H9 (cell line): ENCODE measurements at regions not wholly inside any gene's neighbourhood (a gene's known extent, or its start where the extent isn't known, plus 50 kb on each side); places are given as distances from the start of the nearest gene placed in this dataset.

Experiments
- DNase-seq: peaks from one replicate; pipeline ENCODE4 v3.0.0-alpha.2; 2017
- H2AFZ ChIP-seq: one replicate; pipeline ENCODE4 v1.6.1; 2013; ENCODE audit warnings: mild to moderate bottlenecking, low read length, control low read depth, moderate library complexity
- H2AK5ac ChIP-seq: 2 replicates; pipeline ENCODE4 v1.6.1; 2013; ENCODE audit warnings: low read length, control low read depth, mixed read lengths; ENCODE audit not compliant: insufficient read length
- H2BK120ac ChIP-seq: one replicate; pipeline ENCODE4 v1.6.1; 2013; ENCODE audit warnings: low read depth, mild to moderate bottlenecking, low read length, control low read depth, inconsistent platforms; ENCODE audit not compliant: poor library complexity, severe bottlenecking
- H2BK12ac ChIP-seq: 2 replicates; pipeline ENCODE4 v1.6.1; 2013; ENCODE audit warnings: low read length, control low read depth, mixed read lengths, low read depth; ENCODE audit not compliant: insufficient read length
- H2BK15ac ChIP-seq: 2 replicates; pipeline ENCODE4 v1.6.1; 2013; ENCODE audit warnings: low read depth, low read length, control low read depth
- H2BK20ac ChIP-seq: one replicate; pipeline ENCODE4 v1.6.1; 2013; ENCODE audit warnings: low read depth, mild to moderate bottlenecking, low read length, control low read depth, inconsistent platforms; ENCODE audit not compliant: poor library complexity, severe bottlenecking
- H2BK5ac ChIP-seq: 2 replicates; pipeline ENCODE4 v1.6.1; 2013; ENCODE audit warnings: low read length, control low read depth, mixed read lengths; ENCODE audit not compliant: insufficient read length
- H3K14ac ChIP-seq: 2 replicates; pipeline ENCODE4 v1.6.1; 2013; ENCODE audit warnings: low read length, control low read depth; ENCODE audit not compliant: insufficient read depth
- H3K18ac ChIP-seq: 2 replicates; pipeline ENCODE4 v1.6.1; 2013; ENCODE audit warnings: low read depth, mild to moderate bottlenecking, mixed read lengths, low read length, control low read depth; ENCODE audit not compliant: insufficient read length
- H3K23ac ChIP-seq: 2 replicates; pipeline ENCODE4 v1.6.1; 2013; ENCODE audit warnings: low read length, control low read depth, mixed read lengths, low read depth; ENCODE audit not compliant: insufficient read length
- H3K23me2 ChIP-seq: 2 replicates; pipeline ENCODE4 v1.6.1; 2013; ENCODE audit warnings: low read depth, mild to moderate bottlenecking, mixed read lengths, low read length, control low read depth; ENCODE audit not compliant: insufficient read length, poor library complexity, severe bottlenecking
- H3K27ac ChIP-seq: 2 replicates; pipeline ENCODE4 v1.5.1; 2013; ENCODE audit warnings: low read length, control low read depth, mixed read lengths, low read depth; ENCODE audit not compliant: insufficient read length
- H3K27me3 ChIP-seq: 2 replicates; pipeline ENCODE4 v1.6.1; 2013; ENCODE audit warnings: low read length, control low read depth, inconsistent platforms; ENCODE audit not compliant: insufficient read depth
- H3K4ac ChIP-seq: 2 replicates; pipeline ENCODE4 v1.6.1; 2013; ENCODE audit warnings: low read depth, mild to moderate bottlenecking, control low read depth, inconsistent platforms, low read length, moderate library complexity
- H3K4me1 ChIP-seq: 2 replicates; pipeline ENCODE4 v1.6.1; 2013; ENCODE audit warnings: low read length, control low read depth, inconsistent platforms; ENCODE audit not compliant: insufficient read depth
- H3K4me2 ChIP-seq: 2 replicates; pipeline ENCODE4 v1.6.1; 2013; ENCODE audit warnings: low read length, control low read depth, mixed read lengths; ENCODE audit not compliant: insufficient read length, insufficient read depth
- H3K56ac ChIP-seq: 2 replicates; pipeline ENCODE4 v1.6.1; 2013; ENCODE audit warnings: low read depth, mild to moderate bottlenecking, mixed read lengths, low read length, control low read depth; ENCODE audit not compliant: insufficient read length
- H3K79me1 ChIP-seq: 2 replicates; pipeline ENCODE4 v1.6.1; 2013; ENCODE audit warnings: low read depth, mild to moderate bottlenecking, moderate library complexity, low read length, control low read depth, inconsistent platforms; ENCODE audit not compliant: insufficient read depth, poor library complexity, severe bottlenecking
- H3K79me2 ChIP-seq: 2 replicates; pipeline ENCODE4 v1.6.1; 2013; ENCODE audit warnings: low read length, control low read depth, inconsistent platforms; ENCODE audit not compliant: insufficient read depth
- H3K9ac ChIP-seq: 2 replicates; pipeline ENCODE4 v1.6.1; 2013; ENCODE audit warnings: low read length, control low read depth, mixed read lengths; ENCODE audit not compliant: insufficient read length; ENCODE audit errors: extremely low read depth
- H3K9me3 ChIP-seq: one replicate; pipeline ENCODE4 v1.6.1; 2013; ENCODE audit warnings: low read depth, low read length, inconsistent platforms; ENCODE audit not compliant: control insufficient read depth
- H3T11ph ChIP-seq: one replicate; pipeline ENCODE4 v1.6.1; 2013; ENCODE audit warnings: mild to moderate bottlenecking, low read length, control low read depth, inconsistent platforms
- H4K20me1 ChIP-seq: one replicate; pipeline ENCODE4 v1.6.1; 2013; ENCODE audit not compliant: control insufficient read depth, insufficient read length, insufficient read depth
- H4K5ac ChIP-seq: 2 replicates; pipeline ENCODE4 v1.6.1; 2013; ENCODE audit warnings: low read depth, mild to moderate bottlenecking, mixed read lengths, low read length, control low read depth; ENCODE audit not compliant: insufficient read length
- H4K8ac ChIP-seq: replicated peaks from 2 replicates; pipeline ENCODE4 v1.6.1; 2013; ENCODE audit warnings: low read length, control low read depth, mixed read lengths, low read depth; ENCODE audit not compliant: insufficient read length
- H4K91ac ChIP-seq: 2 replicates; pipeline ENCODE4 v1.6.1; 2013; ENCODE audit warnings: low read depth, mild to moderate bottlenecking, moderate library complexity, mixed read lengths, low read length, control low read depth; ENCODE audit not compliant: insufficient read length
- H3K27ac Mint-ChIP-seq, 3 experiments: 2 replicates in 2 of 3; 3 replicates in 1 of 3; pipeline ENCODE4 v1.8.0; 2020 to 2021; ENCODE audit warnings: mixed read lengths in 3 of 3, mild to moderate bottlenecking in 1 of 3, moderate library complexity in 1 of 3
- H3K27me3 Mint-ChIP-seq: 2 replicates; pipeline ENCODE4 v1.8.0; 2021; ENCODE audit warnings: low read depth, mild to moderate bottlenecking, moderate library complexity, mixed read lengths
- H3K36me3 Mint-ChIP-seq, 3 experiments: 2 replicates in 2 of 3; 3 replicates in 1 of 3; pipeline ENCODE4 v1.8.0; 2020 to 2021; ENCODE audit warnings: low read depth in 3 of 3, mixed read lengths in 3 of 3; ENCODE audit not compliant: insufficient read depth in 1 of 3
- H3K4me1 Mint-ChIP-seq, 2 experiments: 2 replicates each; pipeline ENCODE4 v1.8.0; 2020; ENCODE audit warnings: mixed read lengths in 2 of 2
- H3K4me3 Mint-ChIP-seq, 2 experiments: 2 replicates in 1 of 2; 3 replicates in 1 of 2; pipeline ENCODE4 v1.8.0; 2020 to 2021; ENCODE audit warnings: mild to moderate bottlenecking in 2 of 2, mixed read lengths in 2 of 2, moderate library complexity in 1 of 2
- H3K9me3 Mint-ChIP-seq, 2 experiments: 2 replicates in 1 of 2; 3 replicates in 1 of 2; pipeline ENCODE4 v1.8.0; 2020; ENCODE audit warnings: mild to moderate bottlenecking in 2 of 2, mixed read lengths in 2 of 2, moderate library complexity in 1 of 2
- WGBS: extraction: QIAGEN DNeasy Blood & Tissue Kit; methylation state at CpG from one replicate; pipeline ENCODE4 v1.1.7; 2013; ENCODE audit warnings: missing lambda C conversion rate, low lambda C conversion rate, mixed read lengths; ENCODE audit not compliant: insufficient read length; ENCODE audit errors: extremely low coverage; 5-methylcytosine and 5-hydroxymethylcytosine counted together
- TF ChIP-seq, protein P1 (sequence below): fragments of 200-600 bp; sonication (generic); conservative IDR thresholded peaks from 3 replicates; pipeline ENCODE4 v1.8.0; 2021; ENCODE audit warnings: antibody characterized with exemption, mild to moderate bottlenecking

DNA sequence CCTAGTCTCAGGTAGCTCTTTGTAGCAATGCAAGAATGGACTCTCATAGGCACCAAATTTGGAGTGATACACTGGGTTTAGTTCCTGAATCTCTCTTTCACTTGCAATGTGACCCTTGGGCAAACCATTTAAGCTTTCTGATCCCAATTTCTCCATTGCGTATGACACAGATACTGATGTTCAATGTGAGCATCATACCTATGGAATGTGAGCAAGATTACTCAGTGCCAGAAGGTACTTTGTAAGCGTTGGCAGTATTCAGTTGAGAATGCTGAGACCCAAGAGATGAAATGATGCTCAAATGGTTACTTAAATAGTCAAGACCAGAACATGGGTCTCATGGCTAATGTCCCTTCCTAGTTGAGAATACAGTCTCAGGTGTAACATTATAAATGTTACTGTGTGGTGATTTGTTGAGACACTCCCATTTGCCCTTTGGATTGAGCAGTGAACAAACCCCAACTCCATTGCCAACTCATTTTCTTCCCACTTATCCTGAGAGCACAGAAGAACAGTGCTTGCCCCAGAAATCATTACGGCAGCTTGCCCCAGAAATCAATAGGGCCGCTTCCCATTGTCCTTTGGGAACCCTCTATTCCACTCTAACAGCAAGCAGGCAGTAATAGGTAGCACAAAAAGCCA lies 134.1 kb downstream of the SOX9 start:
- Mint-ChIP-seq H3K9me3 (no peaks in the 10 kb centered on the region; a peak in 2 of 5 replicates), H3K4me3 (no peak overlapping the region), H3K27ac (no peak overlapping the region), H3K4me1 (peaks cover 10 to 17% of the 10 kb centered on the region in 2 experiments), H3K36me3 (no peaks in the 10 kb centered on the region), H3K27me3 (peaks cover 1% of the 10 kb centered on the region; the same call in 1 of the 2 replicates)
- H4K20me1 ChIP-seq: no peaks in the 10 kb centered on the region
- H2AK5ac ChIP-seq: no peak overlapping the region
- no peak overlapping the region for H3K14ac ChIP-seq
- H3K4ac ChIP-seq: no peak overlapping the region
- no peak overlapping the region for H3K18ac ChIP-seq
- no peak overlapping the region for H2BK12ac ChIP-seq
- no peaks in the 10 kb centered on the region for H3K79me2 ChIP-seq
- H3K23ac ChIP-seq: no peak overlapping the region
- 0 out of 2 replicates have a peak, but pooled peaks cover 2% of the 10 kb centered on the region for H3K4me1 ChIP-seq
- H3K27me3 ChIP-seq: no peaks in the 10 kb centered on the region
- H4K5ac ChIP-seq: no peak overlapping the region
- H3K9ac ChIP-seq: no peak overlapping the region
- H3K79me1 ChIP-seq: no peaks in the 10 kb centered on the region
- H3K27ac ChIP-seq: no peak overlapping the region
- H4K8ac ChIP-seq: no peak overlapping the region
- no peaks in the 10 kb centered on the region for H3K23me2 ChIP-seq
- H3K56ac ChIP-seq: no peak overlapping the region
- H2AFZ ChIP-seq: no peak overlapping the region
- H2BK5ac ChIP-seq: no peak overlapping the region
- H4K91ac ChIP-seq: no peak overlapping the region
- H2BK20ac ChIP-seq: no peak overlapping the region
- no peak overlapping the region for H2BK15ac ChIP-seq
- H3K4me2 ChIP-seq: no peak overlapping the region
- no peaks in the 10 kb centered on the region for H3K9me3 ChIP-seq
- no CpG with 5 or more reads among the region's 4 CpGs for WGBS
- H2BK120ac ChIP-seq: no peak overlapping the region
- no peak for DNase-seq
- TF ChIP-seq, protein P1, sequence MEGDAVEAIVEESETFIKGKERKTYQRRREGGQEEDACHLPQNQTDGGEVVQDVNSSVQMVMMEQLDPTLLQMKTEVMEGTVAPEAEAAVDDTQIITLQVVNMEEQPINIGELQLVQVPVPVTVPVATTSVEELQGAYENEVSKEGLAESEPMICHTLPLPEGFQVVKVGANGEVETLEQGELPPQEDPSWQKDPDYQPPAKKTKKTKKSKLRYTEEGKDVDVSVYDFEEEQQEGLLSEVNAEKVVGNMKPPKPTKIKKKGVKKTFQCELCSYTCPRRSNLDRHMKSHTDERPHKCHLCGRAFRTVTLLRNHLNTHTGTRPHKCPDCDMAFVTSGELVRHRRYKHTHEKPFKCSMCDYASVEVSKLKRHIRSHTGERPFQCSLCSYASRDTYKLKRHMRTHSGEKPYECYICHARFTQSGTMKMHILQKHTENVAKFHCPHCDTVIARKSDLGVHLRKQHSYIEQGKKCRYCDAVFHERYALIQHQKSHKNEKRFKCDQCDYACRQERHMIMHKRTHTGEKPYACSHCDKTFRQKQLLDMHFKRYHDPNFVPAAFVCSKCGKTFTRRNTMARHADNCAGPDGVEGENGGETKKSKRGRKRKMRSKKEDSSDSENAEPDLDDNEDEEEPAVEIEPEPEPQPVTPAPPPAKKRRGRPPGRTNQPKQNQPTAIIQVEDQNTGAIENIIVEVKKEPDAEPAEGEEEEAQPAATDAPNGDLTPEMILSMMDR: no peak
- H3T11ph ChIP-seq: no peak overlapping the region
